ENCODE measurements at regions not wholly inside any gene's neighbourhood (a gene's known extent, or its start where the extent isn't known, plus 50 kb on each side); places are given as distances from the start of the nearest gene placed in this dataset.
"Not testable (repeated sequence)": the region's sequence is repeated elsewhere in the genome, so short reads cannot be mapped to it uniquely, and the experiment has no call there.

GRCh38 chr5:144004146-144004545 lies 166.3 kb downstream of the YIPF5 start:
- no peak for DNase-seq (ENCODE audit: low read depth)

- DNase-seq (ENCODE audit: low read depth) = no peak
Observed at GRCh38 chr5:144004751-144005150, 165.7 kb downstream of the YIPF5 start.

- DNase-seq (ENCODE audit: low read depth) = no peak
Observed at GRCh38 chr5:144009116-144009515, 161.3 kb downstream of the YIPF5 start.

GRCh38 chr5:144011388-144011787 lies 159.1 kb downstream of the YIPF5 start:
- DNase-seq (ENCODE audit: low read depth) = no peak

GRCh38 chr5:144013816-144014215 lies 156.6 kb downstream of the YIPF5 start:
- no peak for DNase-seq (ENCODE audit: low read depth)

- DNase-seq (ENCODE audit: low read depth) = no peak
Observed at GRCh38 chr5:144015961-144016360, 154.5 kb downstream of the YIPF5 start.

- no peak for DNase-seq (ENCODE audit: low read depth)
Observed at GRCh38 chr5:144017119-144017518, 153.3 kb downstream of the YIPF5 start.

GRCh38 chr5:144017631-144018030 lies 152.8 kb downstream of the YIPF5 start:
- no peak for DNase-seq (ENCODE audit: low read depth)

- DNase-seq (ENCODE audit: low read depth) = no peak
Observed at GRCh38 chr5:144024090-144024489, 146.4 kb downstream of the YIPF5 start.

- DNase-seq (ENCODE audit: low read depth) = no peak
Observed at GRCh38 chr5:144024545-144024944, 145.9 kb downstream of the YIPF5 start.

- no peak for DNase-seq (ENCODE audit: low read depth)
Observed at GRCh38 chr5:144026286-144026685, 144.2 kb downstream of the YIPF5 start.

GRCh38 chr5:144028058-144028457 lies 142.4 kb downstream of the YIPF5 start:
- peak; percentile 85 for DNase-seq (ENCODE audit: low read depth)

- DNase-seq (ENCODE audit: low read depth) = peak; percentile 91
Observed at GRCh38 chr5:144028636-144029035, 141.8 kb downstream of the YIPF5 start.

GRCh38 chr5:144030904-144031303 lies 139.6 kb downstream of the YIPF5 start:
- DNase-seq (ENCODE audit: low read depth) = no peak

GRCh38 chr5:144032375-144032774 lies 138.1 kb downstream of the YIPF5 start:
- DNase-seq (ENCODE audit: low read depth) = peak; percentile 44

- DNase-seq (ENCODE audit: low read depth) = no peak
Observed at GRCh38 chr5:144033486-144033885, 137.0 kb downstream of the YIPF5 start.

- DNase-seq (ENCODE audit: low read depth) = no peak
Observed at GRCh38 chr5:144035046-144035740, 135.3 kb downstream of the YIPF5 start.

GRCh38 chr5:144036476-144036875 lies 134.0 kb downstream of the YIPF5 start:
- DNase-seq (ENCODE audit: low read depth) = no peak

GRCh38 chr5:144040615-144041305 lies 129.7 kb downstream of the YIPF5 start:
- peak; percentile 24 for DNase-seq (ENCODE audit: low read depth)

GRCh38 chr5:144042156-144042555 lies 128.3 kb downstream of the YIPF5 start:
- DNase-seq (ENCODE audit: low read depth) = no peak

GRCh38 chr5:144048259-144048856 lies 122.1 kb downstream of the YIPF5 start:
- no peak for DNase-seq (ENCODE audit: low read depth)

GRCh38 chr5:144055391-144055790 lies 115.1 kb downstream of the YIPF5 start:
- DNase-seq (ENCODE audit: low read depth) = not testable (repeated sequence)

GRCh38 chr5:144060091-144060490 lies 110.4 kb downstream of the YIPF5 start:
- not testable (repeated sequence) for DNase-seq (ENCODE audit: low read depth)

All from forelimb muscle (tissue), 1 donor.